WTC11 (cell line): ENCODE measurements at regions not wholly inside any gene's neighbourhood (a gene's known extent, or its start where the extent isn't known, plus 50 kb on each side); places are given as distances from the start of the nearest gene placed in this dataset.

Experiments
- ATAC-seq: fragments of 200-7000 bp; cut with Tn5 transposase; 2 replicates; pipeline ENCODE4 v1.10.0; 2021; ENCODE audit warnings: mild to moderate bottlenecking, moderate library complexity
- CTCF ChIA-PET: fragments of 300-600 bp; sonication (Branson Sonifier 250); formaldehyde crosslinking; loops from one replicate; lab custom pipeline; 2021; ENCODE audit warnings: antibody characterized with exemption; lab: Charles Lee
- POLR2A ChIA-PET: fragments of 350-600 bp; sonication (Branson Sonifier 250); formaldehyde crosslinking; loops from one replicate; lab custom pipeline; 2021; ENCODE audit warnings: antibody characterized with exemption; lab: Charles Lee
- DNase-seq: peaks from one replicate; pipeline ENCODE4 v3.0.0; 2021; ENCODE audit warnings: low spot score
- H3K27ac Mint-ChIP-seq: 2 replicates; pipeline ENCODE4 v1.8.0; 2021; ENCODE audit warnings: mixed read lengths
- H3K27me3 Mint-ChIP-seq: 2 replicates; pipeline ENCODE4 v1.8.0; 2021; ENCODE audit warnings: low read depth, mild to moderate bottlenecking, moderate library complexity, mixed read lengths
- H3K36me3 Mint-ChIP-seq: 2 replicates; pipeline ENCODE4 v1.8.0; 2021; ENCODE audit warnings: mixed read lengths
- H3K4me1 Mint-ChIP-seq: 2 replicates; pipeline ENCODE4 v1.8.0; 2022; ENCODE audit warnings: mixed read lengths
- H3K4me3 Mint-ChIP-seq: 2 replicates; pipeline ENCODE4 v1.8.0; 2021; ENCODE audit warnings: mild to moderate bottlenecking, moderate library complexity, mixed read lengths
- H3K9me3 Mint-ChIP-seq: 2 replicates; pipeline ENCODE4 v1.8.0; 2021; ENCODE audit warnings: mixed read lengths
- GABPB1 ChIP-seq: sonication (generic); formaldehyde crosslinking; IDR thresholded peaks from 2 replicates; pipeline ENCODE4 v1.8.1; 2023; ENCODE audit warnings: mild to moderate bottlenecking, missing genetic modification reagents
- GRHL2 ChIP-seq: fragments of 250-450 bp; sonication (Bioruptor Pico); IDR thresholded peaks from 2 replicates; pipeline ENCODE4 v1.8.0; 2022; ENCODE audit warnings: mild to moderate bottlenecking, moderate library complexity; ENCODE audit not compliant: insufficient replicate concordance, severe bottlenecking
- HMGA2 ChIP-seq: fragments of 250-450 bp; sonication (Bioruptor Pico); IDR thresholded peaks from 2 replicates; pipeline ENCODE4 v1.4.0; 2021; ENCODE audit warnings: mild to moderate bottlenecking, moderate library complexity
- NFE2L1 ChIP-seq: sonication (generic); formaldehyde crosslinking; IDR thresholded peaks from 2 replicates; pipeline ENCODE4 v1.8.1; 2023; ENCODE audit warnings: missing genetic modification reagents
- NR2C2 ChIP-seq: sonication (generic); formaldehyde crosslinking; IDR thresholded peaks from 2 replicates; pipeline ENCODE4 v1.8.0; 2022; ENCODE audit warnings: mild to moderate bottlenecking, missing genetic modification reagents
- PRRX2 ChIP-seq: fragments of 250-450 bp; sonication (Bioruptor Pico); IDR thresholded peaks from 2 replicates; pipeline ENCODE4 v1.8.0; 2021; ENCODE audit warnings: mild to moderate bottlenecking
- TEAD4 ChIP-seq: sonication (generic); formaldehyde crosslinking; IDR thresholded peaks from 2 replicates; pipeline ENCODE4 v1.8.0; 2022; ENCODE audit warnings: mild to moderate bottlenecking, missing genetic modification reagents
- ZBTB21 ChIP-seq: sonication (generic); formaldehyde crosslinking; IDR thresholded peaks from 2 replicates; pipeline ENCODE4 v1.8.1; 2023; ENCODE audit warnings: mild to moderate bottlenecking, missing genetic modification reagents, borderline replicate concordance
- ZNF219 ChIP-seq: sonication (generic); formaldehyde crosslinking; IDR thresholded peaks from 2 replicates; pipeline ENCODE4 v1.8.0; 2023; ENCODE audit warnings: missing genetic modification reagents, mild to moderate bottlenecking, borderline replicate concordance
- ZNF317 ChIP-seq: sonication (generic); formaldehyde crosslinking; IDR thresholded peaks from 2 replicates; pipeline ENCODE4 v1.8.1; 2023; ENCODE audit warnings: low read depth, mild to moderate bottlenecking, moderate library complexity, missing genetic modification reagents, borderline replicate concordance
- ZNF671 ChIP-seq: fragments of 250-450 bp; sonication (Bioruptor Pico); IDR thresholded peaks from 2 replicates; pipeline ENCODE4 v1.8.0; 2021; ENCODE audit warnings: mild to moderate bottlenecking
- TF ChIP-seq, protein P1 (sequence below): sonication (generic); formaldehyde crosslinking; IDR thresholded peaks from 2 replicates; pipeline ENCODE4 v1.8.1; 2023; ENCODE audit warnings: mild to moderate bottlenecking, missing genetic modification reagents
- TF ChIP-seq, protein P2 (sequence below): sonication (generic); formaldehyde crosslinking; IDR thresholded peaks from 2 replicates; pipeline ENCODE4 v1.8.1; 2023; ENCODE audit warnings: mild to moderate bottlenecking, moderate library complexity, missing genetic modification reagents
- TF ChIP-seq, protein P3 (sequence below): sonication (generic); formaldehyde crosslinking; IDR thresholded peaks from 2 replicates; pipeline ENCODE4 v1.8.0; 2022; ENCODE audit warnings: mild to moderate bottlenecking, missing genetic modification reagents
- TF ChIP-seq, protein P4 (sequence below): sonication (generic); formaldehyde crosslinking; IDR thresholded peaks from 2 replicates; pipeline ENCODE4 v1.8.0; 2022; ENCODE audit warnings: mild to moderate bottlenecking, missing genetic modification reagents
- TF ChIP-seq, protein P5 (sequence below): sonication (generic); formaldehyde crosslinking; IDR thresholded peaks from 2 replicates; pipeline ENCODE4 v1.8.0; 2022; ENCODE audit warnings: missing genetic modification reagents
- TF ChIP-seq, protein P6 (sequence below): sonication (generic); formaldehyde crosslinking; IDR thresholded peaks from 2 replicates; pipeline ENCODE4 v1.8.1; 2022; ENCODE audit warnings: mild to moderate bottlenecking, missing genetic modification reagents, moderate library complexity, borderline replicate concordance
- TF ChIP-seq, protein P7 (sequence below): sonication (generic); formaldehyde crosslinking; IDR thresholded peaks from 2 replicates; pipeline ENCODE4 v1.8.0; 2023; ENCODE audit warnings: mild to moderate bottlenecking, missing genetic modification reagents

DNA sequence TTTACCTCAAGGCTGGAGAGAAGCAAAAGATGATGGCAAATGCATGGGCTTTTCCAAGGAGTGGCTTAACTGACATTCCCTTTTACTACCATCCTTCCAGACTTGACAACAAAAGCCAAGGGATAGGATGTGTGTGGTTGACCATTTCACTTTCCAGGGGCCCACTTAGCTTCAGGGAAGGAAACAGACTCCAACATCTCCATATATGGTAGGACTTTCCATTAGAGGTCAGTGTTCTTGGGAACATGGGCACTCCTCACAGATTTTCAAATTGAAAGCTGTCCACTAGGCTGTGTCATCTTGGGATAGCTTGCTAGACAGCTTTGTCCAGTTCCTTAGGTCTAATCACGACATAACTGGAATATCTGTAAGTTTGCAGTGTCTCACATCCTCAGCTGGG lies 118.1 kb upstream of the NAMPT start:
- Mint-ChIP-seq H3K4me1 (peaks cover 15% of the 10 kb centered on the region), H3K4me3 (no peak overlapping the region), H3K27ac (no peak overlapping the region), H3K36me3 (peaks cover 4% of the 10 kb centered on the region; the same call in 1 of the 2 replicates), H3K27me3 (peaks cover 31% of the 10 kb centered on the region), H3K9me3 (peaks cover 28% of the 10 kb centered on the region)
- ChIA-PET POLR2A (no interaction called here), CTCF (no interaction called here)
- TF ChIP-seq, protein P1, sequence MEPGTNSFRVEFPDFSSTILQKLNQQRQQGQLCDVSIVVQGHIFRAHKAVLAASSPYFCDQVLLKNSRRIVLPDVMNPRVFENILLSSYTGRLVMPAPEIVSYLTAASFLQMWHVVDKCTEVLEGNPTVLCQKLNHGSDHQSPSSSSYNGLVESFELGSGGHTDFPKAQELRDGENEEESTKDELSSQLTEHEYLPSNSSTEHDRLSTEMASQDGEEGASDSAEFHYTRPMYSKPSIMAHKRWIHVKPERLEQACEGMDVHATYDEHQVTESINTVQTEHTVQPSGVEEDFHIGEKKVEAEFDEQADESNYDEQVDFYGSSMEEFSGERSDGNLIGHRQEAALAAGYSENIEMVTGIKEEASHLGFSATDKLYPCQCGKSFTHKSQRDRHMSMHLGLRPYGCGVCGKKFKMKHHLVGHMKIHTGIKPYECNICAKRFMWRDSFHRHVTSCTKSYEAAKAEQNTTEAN (CRISPR knock-in tag), result no peak
- TF ChIP-seq GABPB1 (CRISPR knock-in tag), result no peak
- TF ChIP-seq GRHL2 (CRISPR knock-in tag), result no peak
- TF ChIP-seq, protein P2, sequence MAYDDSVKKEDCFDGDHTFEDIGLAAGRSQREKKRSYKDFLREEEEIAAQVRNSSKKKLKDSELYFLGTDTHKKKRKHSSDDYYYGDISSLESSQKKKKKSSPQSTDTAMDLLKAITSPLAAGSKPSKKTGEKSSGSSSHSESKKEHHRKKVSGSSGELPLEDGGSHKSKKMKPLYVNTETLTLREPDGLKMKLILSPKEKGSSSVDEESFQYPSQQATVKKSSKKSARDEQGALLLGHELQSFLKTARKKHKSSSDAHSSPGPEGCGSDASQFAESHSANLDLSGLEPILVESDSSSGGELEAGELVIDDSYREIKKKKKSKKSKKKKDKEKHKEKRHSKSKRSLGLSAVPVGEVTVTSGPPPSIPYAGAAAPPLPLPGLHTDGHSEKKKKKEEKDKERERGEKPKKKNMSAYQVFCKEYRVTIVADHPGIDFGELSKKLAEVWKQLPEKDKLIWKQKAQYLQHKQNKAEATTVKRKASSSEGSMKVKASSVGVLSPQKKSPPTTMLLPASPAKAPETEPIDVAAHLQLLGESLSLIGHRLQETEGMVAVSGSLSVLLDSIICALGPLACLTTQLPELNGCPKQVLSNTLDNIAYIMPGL (CRISPR knock-in tag), result no peak
- TF ChIP-seq, protein P3, sequence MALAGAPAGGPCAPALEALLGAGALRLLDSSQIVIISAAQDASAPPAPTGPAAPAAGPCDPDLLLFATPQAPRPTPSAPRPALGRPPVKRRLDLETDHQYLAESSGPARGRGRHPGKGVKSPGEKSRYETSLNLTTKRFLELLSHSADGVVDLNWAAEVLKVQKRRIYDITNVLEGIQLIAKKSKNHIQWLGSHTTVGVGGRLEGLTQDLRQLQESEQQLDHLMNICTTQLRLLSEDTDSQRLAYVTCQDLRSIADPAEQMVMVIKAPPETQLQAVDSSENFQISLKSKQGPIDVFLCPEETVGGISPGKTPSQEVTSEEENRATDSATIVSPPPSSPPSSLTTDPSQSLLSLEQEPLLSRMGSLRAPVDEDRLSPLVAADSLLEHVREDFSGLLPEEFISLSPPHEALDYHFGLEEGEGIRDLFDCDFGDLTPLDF (CRISPR knock-in tag), result no peak
- TF ChIP-seq ZNF671, result no peak
- TF ChIP-seq, protein P4, sequence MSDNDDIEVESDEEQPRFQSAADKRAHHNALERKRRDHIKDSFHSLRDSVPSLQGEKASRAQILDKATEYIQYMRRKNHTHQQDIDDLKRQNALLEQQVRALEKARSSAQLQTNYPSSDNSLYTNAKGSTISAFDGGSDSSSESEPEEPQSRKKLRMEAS (CRISPR knock-in tag), result no peak
- TF ChIP-seq HMGA2, result no peak
- TF ChIP-seq ZBTB21, result no peak
- TF ChIP-seq ZNF219 (CRISPR knock-in tag), result no peak
- TF ChIP-seq, protein P5, sequence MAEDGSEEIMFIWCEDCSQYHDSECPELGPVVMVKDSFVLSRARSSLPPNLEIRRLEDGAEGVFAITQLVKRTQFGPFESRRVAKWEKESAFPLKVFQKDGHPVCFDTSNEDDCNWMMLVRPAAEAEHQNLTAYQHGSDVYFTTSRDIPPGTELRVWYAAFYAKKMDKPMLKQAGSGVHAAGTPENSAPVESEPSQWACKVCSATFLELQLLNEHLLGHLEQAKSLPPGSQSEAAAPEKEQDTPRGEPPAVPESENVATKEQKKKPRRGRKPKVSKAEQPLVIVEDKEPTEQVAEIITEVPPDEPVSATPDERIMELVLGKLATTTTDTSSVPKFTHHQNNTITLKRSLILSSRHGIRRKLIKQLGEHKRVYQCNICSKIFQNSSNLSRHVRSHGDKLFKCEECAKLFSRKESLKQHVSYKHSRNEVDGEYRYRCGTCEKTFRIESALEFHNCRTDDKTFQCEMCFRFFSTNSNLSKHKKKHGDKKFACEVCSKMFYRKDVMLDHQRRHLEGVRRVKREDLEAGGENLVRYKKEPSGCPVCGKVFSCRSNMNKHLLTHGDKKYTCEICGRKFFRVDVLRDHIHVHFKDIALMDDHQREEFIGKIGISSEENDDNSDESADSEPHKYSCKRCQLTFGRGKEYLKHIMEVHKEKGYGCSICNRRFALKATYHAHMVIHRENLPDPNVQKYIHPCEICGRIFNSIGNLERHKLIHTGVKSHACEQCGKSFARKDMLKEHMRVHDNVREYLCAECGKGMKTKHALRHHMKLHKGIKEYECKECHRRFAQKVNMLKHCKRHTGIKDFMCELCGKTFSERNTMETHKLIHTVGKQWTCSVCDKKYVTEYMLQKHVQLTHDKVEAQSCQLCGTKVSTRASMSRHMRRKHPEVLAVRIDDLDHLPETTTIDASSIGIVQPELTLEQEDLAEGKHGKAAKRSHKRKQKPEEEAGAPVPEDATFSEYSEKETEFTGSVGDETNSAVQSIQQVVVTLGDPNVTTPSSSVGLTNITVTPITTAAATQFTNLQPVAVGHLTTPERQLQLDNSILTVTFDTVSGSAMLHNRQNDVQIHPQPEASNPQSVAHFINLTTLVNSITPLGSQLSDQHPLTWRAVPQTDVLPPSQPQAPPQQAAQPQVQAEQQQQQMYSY (CRISPR knock-in tag), result no peak
- no peak for TF ChIP-seq NFE2L1
- TF ChIP-seq, protein P6, sequence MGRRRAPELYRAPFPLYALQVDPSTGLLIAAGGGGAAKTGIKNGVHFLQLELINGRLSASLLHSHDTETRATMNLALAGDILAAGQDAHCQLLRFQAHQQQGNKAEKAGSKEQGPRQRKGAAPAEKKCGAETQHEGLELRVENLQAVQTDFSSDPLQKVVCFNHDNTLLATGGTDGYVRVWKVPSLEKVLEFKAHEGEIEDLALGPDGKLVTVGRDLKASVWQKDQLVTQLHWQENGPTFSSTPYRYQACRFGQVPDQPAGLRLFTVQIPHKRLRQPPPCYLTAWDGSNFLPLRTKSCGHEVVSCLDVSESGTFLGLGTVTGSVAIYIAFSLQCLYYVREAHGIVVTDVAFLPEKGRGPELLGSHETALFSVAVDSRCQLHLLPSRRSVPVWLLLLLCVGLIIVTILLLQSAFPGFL (CRISPR knock-in tag), result no peak
- no peak for TF ChIP-seq PRRX2 (CRISPR knock-in tag)
- no peak for TF ChIP-seq ZNF317 (CRISPR knock-in tag)
- TF ChIP-seq TEAD4 (CRISPR knock-in tag), result no peak
- TF ChIP-seq, protein P7, sequence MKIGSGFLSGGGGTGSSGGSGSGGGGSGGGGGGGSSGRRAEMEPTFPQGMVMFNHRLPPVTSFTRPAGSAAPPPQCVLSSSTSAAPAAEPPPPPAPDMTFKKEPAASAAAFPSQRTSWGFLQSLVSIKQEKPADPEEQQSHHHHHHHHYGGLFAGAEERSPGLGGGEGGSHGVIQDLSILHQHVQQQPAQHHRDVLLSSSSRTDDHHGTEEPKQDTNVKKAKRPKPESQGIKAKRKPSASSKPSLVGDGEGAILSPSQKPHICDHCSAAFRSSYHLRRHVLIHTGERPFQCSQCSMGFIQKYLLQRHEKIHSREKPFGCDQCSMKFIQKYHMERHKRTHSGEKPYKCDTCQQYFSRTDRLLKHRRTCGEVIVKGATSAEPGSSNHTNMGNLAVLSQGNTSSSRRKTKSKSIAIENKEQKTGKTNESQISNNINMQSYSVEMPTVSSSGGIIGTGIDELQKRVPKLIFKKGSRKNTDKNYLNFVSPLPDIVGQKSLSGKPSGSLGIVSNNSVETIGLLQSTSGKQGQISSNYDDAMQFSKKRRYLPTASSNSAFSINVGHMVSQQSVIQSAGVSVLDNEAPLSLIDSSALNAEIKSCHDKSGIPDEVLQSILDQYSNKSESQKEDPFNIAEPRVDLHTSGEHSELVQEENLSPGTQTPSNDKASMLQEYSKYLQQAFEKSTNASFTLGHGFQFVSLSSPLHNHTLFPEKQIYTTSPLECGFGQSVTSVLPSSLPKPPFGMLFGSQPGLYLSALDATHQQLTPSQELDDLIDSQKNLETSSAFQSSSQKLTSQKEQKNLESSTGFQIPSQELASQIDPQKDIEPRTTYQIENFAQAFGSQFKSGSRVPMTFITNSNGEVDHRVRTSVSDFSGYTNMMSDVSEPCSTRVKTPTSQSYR (CRISPR knock-in tag), result no peak
- no peak for TF ChIP-seq NR2C2 (CRISPR knock-in tag)
- no peak for ATAC-seq
- DNase-seq, result no peak
